ENCODE measurements at regions not wholly inside any gene's neighbourhood (a gene's known extent, or its start where the extent isn't known, plus 50 kb on each side); places are given as distances from the start of the nearest gene placed in this dataset.

- Histone ChIP-seq H3K4me3 (no peak overlapping the region), H3K79me2 (no peaks in the 10 kb centered on the region), H3K27ac (no peak overlapping the region), H2AFZ (no peak overlapping the region), H3K4me2 (no peak overlapping the region), H4K20me1 (ENCODE audit: insufficient read depth, poor library complexity, severe bottlenecking) (no peaks in the 10 kb centered on the region), H3K9me3 (ENCODE audit: low read depth) (no peaks in the 10 kb centered on the region), H3K4me1 (ENCODE audit: insufficient read depth) (no peaks in the 10 kb centered on the region), H3K36me3 (replicated peaks; ENCODE audit: insufficient read depth, low read depth) (no peaks in the 10 kb centered on the region), H3K9me2 (replicated peaks; ENCODE audit: insufficient read depth) (no peaks in the 10 kb centered on the region), H3K27me3 (no peaks in the 10 kb centered on the region)
- 84% methylated on average over 8 of the region's 8 CpGs for WGBS (ENCODE audit: low lambda C conversion rate, missing lambda C conversion rate)
- DNase-seq (ENCODE audit: low spot score), result no peak
- TF ChIP-seq CTCF (IDR thresholded peaks at IDR 0.05; ENCODE audit: poor library complexity) (no peak), EZH2 (IDR thresholded peaks at IDR 0.05; ENCODE audit: borderline replicate concordance) (no peak), EZH2phosphoT487 (IDR thresholded peaks at IDR 0.05; ENCODE audit: low read depth, severe bottlenecking, unreplicated experiment) (no peak)
Measured at GRCh38 chr2:45084361-45085020, 75.2 kb upstream of the SIX2 start.

GRCh38 chr2:45083175-45083574, 73.9 kb upstream of the SIX2 start:
- Histone ChIP-seq H3K27ac (no peak overlapping the region), H3K4me1 (ENCODE audit: insufficient read depth) (no peaks in the 10 kb centered on the region), H3K9me3 (ENCODE audit: low read depth) (no peaks in the 10 kb centered on the region), H3K27me3 (no peaks in the 10 kb centered on the region), H2AFZ (no peak overlapping the region), H3K79me2 (no peaks in the 10 kb centered on the region), H3K4me3 (no peak overlapping the region), H4K20me1 (ENCODE audit: insufficient read depth, poor library complexity, severe bottlenecking) (no peaks in the 10 kb centered on the region), H3K36me3 (replicated peaks; ENCODE audit: insufficient read depth, low read depth) (no peaks in the 10 kb centered on the region), H3K4me2 (no peak overlapping the region), H3K9me2 (replicated peaks; ENCODE audit: insufficient read depth) (no peaks in the 10 kb centered on the region)
- WGBS (ENCODE audit: low lambda C conversion rate, missing lambda C conversion rate), result 31% methylated on average over 4 of the region's 4 CpGs
- no peak for DNase-seq (ENCODE audit: low spot score)
- TF ChIP-seq EZH2phosphoT487 (IDR thresholded peaks at IDR 0.05; ENCODE audit: low read depth, severe bottlenecking, unreplicated experiment), result no peak
- TF ChIP-seq CTCF (IDR thresholded peaks at IDR 0.05; ENCODE audit: poor library complexity), result no peak
- TF ChIP-seq EZH2 (IDR thresholded peaks at IDR 0.05; ENCODE audit: borderline replicate concordance), result no peak

DNA sequence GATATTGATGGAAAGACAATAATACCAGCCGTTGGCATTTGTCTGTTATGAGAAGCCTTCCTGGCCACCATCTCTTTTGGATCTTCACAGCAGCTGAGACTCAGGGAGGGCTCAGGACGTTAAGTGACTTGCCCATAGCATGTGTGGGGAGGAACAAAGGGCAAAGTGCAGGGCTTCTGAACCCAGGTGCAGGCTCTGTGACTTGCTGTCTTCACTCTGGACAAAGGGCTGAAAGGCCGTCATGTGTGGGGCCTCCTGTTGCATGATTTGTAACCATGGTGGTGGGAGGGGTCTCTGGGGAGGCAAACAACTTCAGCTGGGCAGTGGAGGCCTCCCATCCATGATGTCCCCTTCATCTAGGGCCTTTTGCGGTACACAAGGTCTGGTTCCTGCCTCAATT, 65.5 kb upstream of the SIX2 start:
- H3K9me2 ChIP-seq (replicated peaks; ENCODE audit: insufficient read depth), result no peaks in the 10 kb centered on the region
- WGBS (ENCODE audit: low lambda C conversion rate, missing lambda C conversion rate), result 85% methylated on average over 4 of the region's 4 CpGs

More for the DNA sequence above, 65.5 kb upstream of the SIX2 start:
- H3K36me3 ChIP-seq (replicated peaks; ENCODE audit: insufficient read depth, low read depth), result no peaks in the 10 kb centered on the region
- H3K4me2 ChIP-seq, result no peak overlapping the region
- H3K4me3 ChIP-seq, result no peak overlapping the region
- H4K20me1 ChIP-seq (ENCODE audit: insufficient read depth, poor library complexity, severe bottlenecking), result no peaks in the 10 kb centered on the region
- H3K27ac ChIP-seq, result no peak overlapping the region
- H2AFZ ChIP-seq, result no peak overlapping the region
- no peaks in the 10 kb centered on the region for H3K27me3 ChIP-seq
- no peaks in the 10 kb centered on the region for H3K4me1 ChIP-seq (ENCODE audit: insufficient read depth)
- DNase-seq (ENCODE audit: low spot score), result no peak
- TF ChIP-seq EZH2phosphoT487 (IDR thresholded peaks at IDR 0.05; ENCODE audit: low read depth, severe bottlenecking, unreplicated experiment), result no peak
- no peak for TF ChIP-seq CTCF (IDR thresholded peaks at IDR 0.05; ENCODE audit: poor library complexity)
- TF ChIP-seq EZH2 (IDR thresholded peaks at IDR 0.05; ENCODE audit: borderline replicate concordance), result no peak
- H3K9me3 ChIP-seq (ENCODE audit: low read depth), result no peaks in the 10 kb centered on the region
- H3K79me2 ChIP-seq, result no peaks in the 10 kb centered on the region
